ENCODE measurements at regions not wholly inside any gene's neighbourhood (a gene's known extent, or its start where the extent isn't known, plus 50 kb on each side); places are given as distances from the start of the nearest gene placed in this dataset.

DNA sequence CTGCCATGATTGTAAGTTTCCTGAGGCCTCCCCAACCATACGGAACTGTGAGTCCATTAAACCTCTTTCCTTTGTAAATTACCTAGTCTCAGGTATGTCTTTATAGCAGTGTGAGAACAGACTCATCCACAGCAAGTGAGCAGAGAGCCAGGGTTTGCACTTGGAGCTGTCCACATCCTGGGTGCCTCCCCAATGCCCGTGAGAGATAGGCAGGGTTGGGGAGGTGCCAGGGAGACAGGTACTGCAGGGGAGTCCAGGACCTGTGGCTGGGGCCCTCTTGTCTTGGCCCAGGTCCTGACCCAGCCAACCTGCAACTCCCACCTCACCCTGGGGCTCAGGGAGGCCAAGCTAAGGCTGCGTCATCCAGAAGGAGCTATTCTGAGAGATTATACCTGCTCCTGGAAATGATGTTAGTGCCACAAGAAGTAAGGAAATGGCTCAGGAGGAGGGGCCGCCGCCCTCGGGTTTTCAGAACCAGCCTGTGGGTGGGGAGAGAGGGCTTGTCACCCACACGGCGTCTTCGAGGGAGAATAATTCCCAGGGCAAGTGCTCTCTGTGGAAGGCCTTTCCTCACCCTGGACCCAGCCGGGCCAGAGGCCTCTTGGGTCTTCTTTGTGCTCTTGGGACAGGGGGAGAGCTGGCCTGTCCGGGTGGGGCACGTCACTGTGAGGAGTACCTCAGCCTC lies 66.5 kb downstream of the ADRA2C start:
- Mint-ChIP-seq H3K27me3 (ENCODE audit: unreplicated experiment) (peaks cover 16% of the 10 kb centered on the region), H3K27ac (ENCODE audit: unreplicated experiment) (no peak overlapping the region)
- no peak for DNase-seq (ENCODE audit: low spot score)

DNA sequence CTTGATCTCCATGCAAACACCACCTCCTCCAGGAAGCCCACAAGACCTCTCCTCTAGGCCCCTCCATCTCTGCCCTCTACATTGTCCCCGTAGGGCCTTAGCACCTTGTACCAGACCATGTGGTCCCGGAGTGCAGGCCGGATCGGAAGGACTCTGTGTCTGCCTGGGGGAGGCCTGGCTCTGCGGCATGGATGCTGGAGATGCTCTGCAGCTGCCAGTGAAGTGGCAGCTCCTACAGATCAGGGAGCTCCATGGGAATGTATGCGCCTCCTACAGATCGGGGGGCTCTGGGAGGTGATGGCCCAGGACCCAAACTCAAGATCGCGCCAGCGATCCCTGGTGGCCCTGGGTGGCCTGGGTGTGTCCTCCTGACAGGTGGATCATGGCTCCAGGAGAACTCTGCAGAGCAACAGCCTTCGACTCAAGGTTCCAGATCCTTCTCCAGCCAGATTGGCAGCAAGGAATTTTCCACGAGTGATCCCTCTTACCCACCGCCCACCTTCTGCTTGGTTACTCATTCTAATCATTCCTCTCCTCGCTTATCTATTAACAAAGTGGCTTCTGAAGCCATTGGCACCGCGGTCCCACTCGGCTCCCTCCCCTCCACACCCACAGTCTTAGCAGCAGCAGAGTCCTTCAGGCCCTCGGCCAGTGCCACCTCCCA lies 67.3 kb downstream of the ADRA2C start:
- Mint-ChIP-seq H3K36me3 (ENCODE audit: low read depth, unreplicated experiment) (no peaks in the 10 kb centered on the region), H3K27ac (ENCODE audit: unreplicated experiment) (no peak overlapping the region), H3K27me3 (ENCODE audit: unreplicated experiment) (peaks cover 16% of the 10 kb centered on the region), H3K9me3 (ENCODE audit: unreplicated experiment) (no peaks in the 10 kb centered on the region), H3K4me3 (ENCODE audit: unreplicated experiment) (no peak overlapping the region), H3K4me1 (ENCODE audit: unreplicated experiment) (no peaks in the 10 kb centered on the region)
- DNase-seq (ENCODE audit: low spot score): no peak
- TF ChIP-seq, protein P1, sequence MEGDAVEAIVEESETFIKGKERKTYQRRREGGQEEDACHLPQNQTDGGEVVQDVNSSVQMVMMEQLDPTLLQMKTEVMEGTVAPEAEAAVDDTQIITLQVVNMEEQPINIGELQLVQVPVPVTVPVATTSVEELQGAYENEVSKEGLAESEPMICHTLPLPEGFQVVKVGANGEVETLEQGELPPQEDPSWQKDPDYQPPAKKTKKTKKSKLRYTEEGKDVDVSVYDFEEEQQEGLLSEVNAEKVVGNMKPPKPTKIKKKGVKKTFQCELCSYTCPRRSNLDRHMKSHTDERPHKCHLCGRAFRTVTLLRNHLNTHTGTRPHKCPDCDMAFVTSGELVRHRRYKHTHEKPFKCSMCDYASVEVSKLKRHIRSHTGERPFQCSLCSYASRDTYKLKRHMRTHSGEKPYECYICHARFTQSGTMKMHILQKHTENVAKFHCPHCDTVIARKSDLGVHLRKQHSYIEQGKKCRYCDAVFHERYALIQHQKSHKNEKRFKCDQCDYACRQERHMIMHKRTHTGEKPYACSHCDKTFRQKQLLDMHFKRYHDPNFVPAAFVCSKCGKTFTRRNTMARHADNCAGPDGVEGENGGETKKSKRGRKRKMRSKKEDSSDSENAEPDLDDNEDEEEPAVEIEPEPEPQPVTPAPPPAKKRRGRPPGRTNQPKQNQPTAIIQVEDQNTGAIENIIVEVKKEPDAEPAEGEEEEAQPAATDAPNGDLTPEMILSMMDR (IDR thresholded peaks at IDR 0.05; ENCODE audit: unreplicated experiment): no peak

More for the DNA sequence above, 66.5 kb downstream of the ADRA2C start:
- H3K4me1 Mint-ChIP-seq (ENCODE audit: unreplicated experiment): no peaks in the 10 kb centered on the region
- TF ChIP-seq, protein P1 (IDR thresholded peaks at IDR 0.05; ENCODE audit: unreplicated experiment): no peak
- peak overlapping the region; percentile 57 for H3K4me3 Mint-ChIP-seq (ENCODE audit: unreplicated experiment)
- no peaks in the 10 kb centered on the region for H3K9me3 Mint-ChIP-seq (ENCODE audit: unreplicated experiment)
- no peaks in the 10 kb centered on the region for H3K36me3 Mint-ChIP-seq (ENCODE audit: low read depth, unreplicated experiment)

DNA sequence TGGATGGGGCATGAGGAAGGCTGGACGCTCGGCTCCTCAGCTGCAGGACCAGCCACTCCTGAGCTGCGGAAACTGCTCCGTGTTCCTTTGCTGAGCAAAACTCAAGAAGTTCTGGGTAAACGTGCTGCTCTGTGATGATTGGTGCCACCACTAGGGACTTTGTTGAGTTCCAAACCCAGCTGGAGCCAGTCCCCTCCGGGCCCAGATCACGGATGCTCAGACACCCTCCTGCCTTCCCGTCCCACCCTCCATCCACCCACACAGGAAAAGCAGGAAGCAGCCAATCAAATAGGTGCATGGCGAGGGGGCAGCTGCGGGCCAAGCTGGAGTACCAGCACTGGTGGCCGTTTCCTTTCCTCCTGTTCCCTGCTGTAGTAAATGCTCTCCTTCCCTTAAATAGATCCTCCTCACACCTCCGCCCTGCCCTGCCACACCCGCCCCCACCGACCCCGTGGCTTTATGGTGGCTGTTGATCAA lies 68.0 kb downstream of the ADRA2C start:
- Mint-ChIP-seq H3K27me3 (ENCODE audit: unreplicated experiment) (peaks cover 16% of the 10 kb centered on the region), H3K4me3 (ENCODE audit: unreplicated experiment) (no peak overlapping the region), H3K27ac (ENCODE audit: unreplicated experiment) (no peak overlapping the region), H3K36me3 (ENCODE audit: low read depth, unreplicated experiment) (peaks cover 2% of the 10 kb centered on the region), H3K9me3 (ENCODE audit: unreplicated experiment) (no peaks in the 10 kb centered on the region), H3K4me1 (ENCODE audit: unreplicated experiment) (no peaks in the 10 kb centered on the region)
- DNase-seq (ENCODE audit: low spot score): no peak
- TF ChIP-seq, protein P1 (IDR thresholded peaks at IDR 0.05; ENCODE audit: unreplicated experiment): no peak

DNA sequence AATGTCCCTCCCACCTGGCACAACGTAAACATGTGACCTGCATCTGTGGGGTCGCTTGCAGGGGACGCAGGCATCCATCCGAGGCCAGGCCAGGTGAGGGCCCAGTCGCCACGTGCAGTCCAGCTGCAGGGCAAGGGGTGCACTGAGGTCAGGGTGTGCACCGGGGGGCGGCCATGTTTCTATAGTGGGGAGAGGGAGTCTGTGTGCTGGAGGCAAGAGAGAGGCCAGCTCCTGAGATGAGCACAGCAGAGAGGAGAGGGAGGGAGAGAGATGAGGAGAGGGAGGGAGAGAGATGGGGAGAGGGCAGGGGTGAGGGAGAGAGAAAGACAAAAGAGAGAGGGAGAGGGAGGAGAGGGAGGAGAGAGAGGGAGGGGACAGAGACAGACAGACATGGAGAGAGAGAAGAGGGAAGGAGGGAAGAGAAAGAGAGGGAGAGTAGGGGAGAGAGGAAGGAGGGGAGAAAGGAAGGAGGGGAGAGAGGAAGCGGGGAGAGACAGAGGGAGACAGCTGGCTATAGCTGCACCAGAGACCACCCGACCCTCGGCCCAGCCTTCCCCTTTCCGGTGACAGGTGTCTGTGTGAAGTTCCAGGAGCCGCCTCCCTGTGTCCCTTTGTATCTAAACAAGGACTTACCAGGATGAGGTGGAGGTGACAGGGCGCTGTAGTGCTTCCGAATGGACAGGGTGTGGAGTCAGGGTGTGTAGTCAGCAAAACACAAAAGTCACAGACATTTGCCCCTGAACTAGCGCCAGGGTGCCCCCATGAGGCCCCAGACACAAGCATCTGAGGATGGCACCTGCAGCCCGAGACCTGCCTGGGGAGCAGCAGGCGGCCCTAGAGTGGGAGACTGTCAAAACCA lies 68.7 kb downstream of the ADRA2C start:
- no peak for DNase-seq (ENCODE audit: low spot score)
- H3K27me3 Mint-ChIP-seq (ENCODE audit: unreplicated experiment): peaks cover 16% of the 10 kb centered on the region
- no peak overlapping the region for H3K4me3 Mint-ChIP-seq (ENCODE audit: unreplicated experiment)
- TF ChIP-seq, protein P1 (IDR thresholded peaks at IDR 0.05; ENCODE audit: unreplicated experiment): no peak
- H3K9me3 Mint-ChIP-seq (ENCODE audit: unreplicated experiment): no peaks in the 10 kb centered on the region
- no peak overlapping the region for H3K27ac Mint-ChIP-seq (ENCODE audit: unreplicated experiment)
- H3K36me3 Mint-ChIP-seq (ENCODE audit: low read depth, unreplicated experiment): peaks cover 4% of the 10 kb centered on the region
- H3K4me1 Mint-ChIP-seq (ENCODE audit: unreplicated experiment): no peaks in the 10 kb centered on the region
